Naive thymus-derived CD4-positive, alpha-beta T cell (primary cell): ENCODE measurements at regions not wholly inside any gene's neighbourhood (a gene's known extent, or its start where the extent isn't known, plus 50 kb on each side); places are given as distances from the start of the nearest gene placed in this dataset.
"Not testable (repeated sequence)": the region's sequence is repeated elsewhere in the genome, so short reads cannot be mapped to it uniquely, and the experiment has no call there.

ENCODE experiments used
- ATAC-seq: fragments of 150-1000 bp; cut with Tn5 transposase; 2 replicates; pipeline ENCODE4 v1.10.0; 2021; ENCODE audit warnings: mild to moderate bottlenecking, moderate library complexity
- CTCF ChIA-PET: fragments of 350-600 bp; sonication (Branson Sonifier 250); formaldehyde crosslinking; loops from one replicate; lab custom pipeline; 2021; ENCODE audit warnings: antibody characterized with exemption; lab: Charles Lee
- POLR2A ChIA-PET: fragments of 350-600 bp; sonication (Branson Sonifier 250); formaldehyde crosslinking; loops from one replicate; lab custom pipeline; 2021; ENCODE audit warnings: antibody characterized with exemption, inconsistent platforms; lab: Charles Lee
- DNase-seq, 9 donors: peaks; one replicate each; pipeline versions ENCODE4 v3.0.0 to v3.0.0-alpha.2; 2020 to 2022; ENCODE audit warnings: mixed read lengths in 1 of 9
- H3K27ac ChIP-seq: one replicate; pipeline ENCODE4 v1.7.0; 2013; ENCODE audit warnings: mild to moderate bottlenecking, low read depth, low read length, moderate library complexity
- H3K27me3 ChIP-seq, 2 donors: one replicate each; pipeline ENCODE4 v1.7.0; 2013; ENCODE audit warnings: low read length in 2 of 2, mild to moderate bottlenecking in 2 of 2, moderate library complexity in 2 of 2; ENCODE audit not compliant: control insufficient read depth in 2 of 2, insufficient read depth in 2 of 2
- H3K36me3 ChIP-seq, 3 experiments: 1 replicate in 2 of 3; 2 replicates in 1 of 3; pipeline ENCODE4 v1.7.0; 2013; ENCODE audit warnings: low read length in 3 of 3, mild to moderate bottlenecking in 3 of 3, moderate library complexity in 1 of 3; ENCODE audit not compliant: insufficient read depth in 3 of 3, control insufficient read depth in 2 of 3
- H3K4me1 ChIP-seq, 2 donors: one replicate each; pipeline ENCODE4 v1.7.0; 2013; ENCODE audit warnings: low read length in 2 of 2, mild to moderate bottlenecking in 2 of 2, moderate library complexity in 1 of 2; ENCODE audit not compliant: control insufficient read depth in 2 of 2, insufficient read depth in 2 of 2
- H3K4me3 ChIP-seq: 2 replicates; pipeline ENCODE4 v1.7.0; 2013; ENCODE audit warnings: mild to moderate bottlenecking, low read length
- H3K9me3 ChIP-seq, 3 experiments: 1 replicate in 2 of 3; 2 replicates in 1 of 3; pipeline ENCODE4 v1.7.0; 2013; ENCODE audit warnings: low read length in 3 of 3; ENCODE audit not compliant: control insufficient read depth in 2 of 3
- H3K27ac Mint-ChIP-seq, 9 donors: one replicate each; pipeline ENCODE4 v1.8.0; 2020 to 2022; ENCODE audit warnings: mixed read lengths in 9 of 9, mild to moderate bottlenecking in 8 of 9, moderate library complexity in 5 of 9, inconsistent platforms in 2 of 9
- H3K27me3 Mint-ChIP-seq, 5 donors: one replicate each; pipeline ENCODE4 v1.8.0; 2021 to 2022; ENCODE audit warnings: mixed read lengths in 5 of 5, mild to moderate bottlenecking in 1 of 5
- H3K36me3 Mint-ChIP-seq, 5 donors: one replicate each; pipeline ENCODE4 v1.8.0; 2020 to 2022; ENCODE audit warnings: mixed read lengths in 5 of 5, mild to moderate bottlenecking in 3 of 5, inconsistent platforms in 1 of 5
- H3K4me1 Mint-ChIP-seq, 7 donors: one replicate each; pipeline ENCODE4 v1.8.0; 2020 to 2022; ENCODE audit warnings: mixed read lengths in 7 of 7, mild to moderate bottlenecking in 3 of 7, inconsistent platforms in 1 of 7
- H3K4me3 Mint-ChIP-seq, 10 donors: one replicate each; pipeline ENCODE4 v1.8.0; 2020 to 2022; ENCODE audit warnings: mild to moderate bottlenecking in 10 of 10, mixed read lengths in 10 of 10, moderate library complexity in 6 of 10, inconsistent platforms in 2 of 10
- H3K9me3 Mint-ChIP-seq, 11 donors: one replicate each; pipeline ENCODE4 v1.8.0; 2020 to 2022; ENCODE audit warnings: mixed read lengths in 11 of 11, mild to moderate bottlenecking in 4 of 11, inconsistent platforms in 1 of 11, moderate library complexity in 1 of 11
- intact Hi-C, 2 donors: fragments of 100-400 bp; cut with micrococcal nuclease; formaldehyde crosslinking; loops; one replicate each; pipeline ENCODE4 v1.15.1; 2023

DNA sequence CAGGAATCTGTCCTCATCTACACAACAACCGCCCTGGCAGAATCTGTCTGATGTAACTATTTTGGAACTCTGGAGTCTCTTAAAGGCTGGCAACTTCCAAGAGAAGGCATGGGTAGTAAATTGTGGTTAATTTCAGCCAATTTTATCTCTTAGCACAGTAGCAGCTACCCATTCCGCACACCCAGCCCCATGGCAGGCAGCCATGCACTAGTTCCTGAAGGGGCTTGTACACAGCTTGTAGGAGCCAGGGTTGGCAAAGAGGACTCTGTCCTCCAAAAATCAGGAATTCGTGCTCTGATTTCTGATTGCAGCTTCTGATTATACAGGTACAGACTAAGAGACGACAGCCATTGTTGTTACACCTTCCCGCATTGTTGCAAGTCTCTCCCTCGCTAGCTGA is 155.9 kb downstream of the RNF144B start:
- Histone ChIP-seq H3K27me3 (no peaks in the 10 kb centered on the region), H3K27ac (no peak overlapping the region), H3K36me3 (no peaks in the 10 kb centered on the region), H3K9me3 (no peaks in the 10 kb centered on the region), H3K4me1 (no peaks in the 10 kb centered on the region), H3K4me3 (no peak overlapping the region)
- DNase-seq (no peak), ATAC-seq (no peak)
- peaks cover 11 to 40% (median 25%) of the 10 kb centered on the region in 11 donors for H3K9me3 Mint-ChIP-seq
- POLR2A ChIA-PET, result interaction anchor here (0.6 kb wide), 1 partner anchor 1475 kb away, joined by 3 read pairs; no protein-coding TSS in a partner anchor
- intact Hi-C loops, result no loop called here
- H3K36me3 Mint-ChIP-seq, result peaks cover 0 to 11% (median 0%) of the 10 kb centered on the region in 5 donors
- H3K27me3 Mint-ChIP-seq, result peaks cover 0 to 35% (median 31%) of the 10 kb centered on the region in 5 donors
- H3K4me1 Mint-ChIP-seq, result no peaks in the 10 kb centered on the region
- no peak overlapping the region for H3K27ac Mint-ChIP-seq
- no peak overlapping the region for H3K4me3 Mint-ChIP-seq
- CTCF ChIA-PET, result no interaction called here

- H3K4me1 Mint-ChIP-seq, H3K4me1 ChIP-seq, intact Hi-C loops, H3K27me3 ChIP-seq, DNase-seq, H3K27ac Mint-ChIP-seq, H3K36me3 ChIP-seq, H3K4me3 Mint-ChIP-seq, H3K9me3 ChIP-seq, H3K4me3 ChIP-seq, POLR2A ChIA-PET, ATAC-seq, CTCF ChIA-PET, H3K27ac ChIP-seq: not testable (repeated sequence)
- Mint-ChIP-seq H3K9me3 (peaks cover 8 to 40% (median 24%) of the 10 kb centered on the region in 11 donors), H3K36me3 (peaks cover 0 to 11% (median 0%) of the 10 kb centered on the region in 5 donors), H3K27me3 (peaks cover 0 to 23% (median 18%) of the 10 kb centered on the region in 5 donors)
Measured at GRCh38 chr6:18545142-18545541, 158.0 kb downstream of the RNF144B start.

DNA sequence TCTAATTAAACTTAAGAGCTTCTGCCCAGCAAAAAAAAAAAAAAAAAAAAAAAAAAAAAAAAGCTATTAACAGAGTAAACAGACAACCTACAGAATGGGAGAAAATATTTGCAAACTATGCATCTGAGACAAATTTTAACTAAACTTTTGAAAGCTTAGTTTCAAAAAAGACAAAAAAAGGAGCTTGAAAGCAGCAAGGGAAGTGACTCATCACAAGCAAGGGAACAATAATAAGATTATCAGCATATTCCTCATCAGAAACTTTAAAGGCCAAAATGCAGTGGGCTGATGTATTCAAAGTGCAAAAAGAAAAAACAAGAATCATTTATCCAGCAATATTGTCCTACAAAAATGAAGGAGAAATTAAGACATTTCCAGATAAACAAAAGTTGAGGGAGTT is 158.6 kb downstream of the RNF144B start:
- no peaks in the 10 kb centered on the region for H3K4me1 ChIP-seq
- no peak overlapping the region for H3K27ac ChIP-seq
- no peaks in the 10 kb centered on the region for H3K36me3 ChIP-seq
- no peak overlapping the region for H3K4me3 Mint-ChIP-seq
- no peak overlapping the region for H3K4me3 ChIP-seq
- intact Hi-C loops, result no loop called here
- H3K36me3 Mint-ChIP-seq, result peaks cover 0 to 11% (median 0%) of the 10 kb centered on the region in 5 donors
- no peak overlapping the region for H3K27ac Mint-ChIP-seq
- no peaks in the 10 kb centered on the region for H3K27me3 ChIP-seq
- no peak for DNase-seq
- H3K27me3 Mint-ChIP-seq, result peaks cover 0 to 24% (median 17%) of the 10 kb centered on the region in 5 donors
- peaks cover 8 to 40% (median 24%) of the 10 kb centered on the region in 11 donors for H3K9me3 Mint-ChIP-seq
- no peaks in the 10 kb centered on the region for H3K9me3 ChIP-seq
- ATAC-seq, result no peak
- POLR2A ChIA-PET, result no interaction called here
- CTCF ChIA-PET, result no interaction called here
- no peaks in the 10 kb centered on the region for H3K4me1 Mint-ChIP-seq

- peaks cover 0 to under 1% (median 0%) of the 10 kb centered on the region in 5 donors for H3K36me3 Mint-ChIP-seq
- H3K4me3 Mint-ChIP-seq, result no peak overlapping the region
- ChIA-PET CTCF (no interaction called here), POLR2A (no interaction called here)
- ATAC-seq (no peak), DNase-seq (no peak)
- no peak overlapping the region for H3K4me3 ChIP-seq
- peaks cover 0 to 28% (median 16%) of the 10 kb centered on the region in 5 donors for H3K27me3 Mint-ChIP-seq
- H3K36me3 ChIP-seq, result no peaks in the 10 kb centered on the region
- H3K27ac ChIP-seq, result no peak overlapping the region
- H3K27ac Mint-ChIP-seq, result no peak overlapping the region
- no peaks in the 10 kb centered on the region for H3K9me3 ChIP-seq
- peaks cover 0 to 19% (median 9%) of the 10 kb centered on the region in 11 donors for H3K9me3 Mint-ChIP-seq
- no peaks in the 10 kb centered on the region for H3K4me1 Mint-ChIP-seq
- no peaks in the 10 kb centered on the region for H3K4me1 ChIP-seq
- intact Hi-C loops, result no loop called here
- H3K27me3 ChIP-seq, result no peaks in the 10 kb centered on the region
Measured at GRCh38 chr6:18550119-18550518, 163.0 kb downstream of the RNF144B start.

DNA sequence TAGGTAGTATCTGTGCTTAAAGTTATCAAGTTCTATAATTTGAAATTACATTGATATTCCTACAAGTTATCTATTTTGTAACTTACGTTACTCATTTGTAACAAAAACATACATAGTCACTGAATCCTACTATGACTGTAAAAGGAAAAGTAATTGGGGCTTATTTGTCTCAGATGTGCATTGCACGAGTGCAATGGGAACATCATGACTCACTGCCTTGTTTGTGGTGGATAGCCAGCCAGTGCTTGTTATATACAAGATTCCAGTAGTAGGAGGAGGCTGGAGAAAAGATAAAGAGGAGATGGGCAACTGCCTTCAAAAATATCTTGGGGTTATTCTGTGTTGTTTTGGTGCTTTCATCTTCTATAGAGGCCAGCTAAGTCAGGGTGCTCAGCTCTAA is 164.1 kb downstream of the RNF144B start:
- H3K4me3 ChIP-seq, result no peak overlapping the region
- H3K4me3 Mint-ChIP-seq, result no peak overlapping the region
- intact Hi-C loops, result no loop called here
- no peaks in the 10 kb centered on the region for H3K27me3 ChIP-seq
- H3K4me1 Mint-ChIP-seq, result no peaks in the 10 kb centered on the region
- POLR2A ChIA-PET, result no interaction called here
- ATAC-seq (no peak), DNase-seq (no peak)
- no peaks in the 10 kb centered on the region for H3K9me3 ChIP-seq
- no peaks in the 10 kb centered on the region for H3K36me3 ChIP-seq
- peaks cover 0 to 24% (median 16%) of the 10 kb centered on the region in 5 donors for H3K27me3 Mint-ChIP-seq
- no peak overlapping the region for H3K27ac ChIP-seq
- no peaks in the 10 kb centered on the region for H3K36me3 Mint-ChIP-seq
- CTCF ChIA-PET, result no interaction called here
- H3K9me3 Mint-ChIP-seq, result peaks cover 0 to 9% (median 3%) of the 10 kb centered on the region in 11 donors
- no peak overlapping the region for H3K27ac Mint-ChIP-seq
- no peaks in the 10 kb centered on the region for H3K4me1 ChIP-seq

DNA sequence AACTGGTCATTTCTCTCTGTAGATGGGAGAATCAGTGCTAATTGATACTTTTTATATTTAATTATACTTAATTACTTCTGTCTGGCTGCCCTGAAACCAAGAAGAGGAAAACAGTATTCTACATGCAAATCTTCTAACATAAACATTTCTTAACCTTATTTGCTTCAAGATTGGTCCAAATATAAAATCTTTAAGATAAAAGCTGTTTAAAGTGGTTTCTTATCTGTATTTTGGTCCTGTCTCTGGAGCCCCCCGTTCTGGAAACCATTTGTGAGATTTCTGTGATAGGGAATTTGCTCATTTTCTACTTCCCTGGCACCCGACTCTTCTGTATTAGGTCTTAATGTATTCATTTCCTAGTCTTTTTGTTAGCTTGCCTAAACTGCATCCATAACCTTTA is 168.6 kb downstream of the RNF144B start:
- Mint-ChIP-seq H3K9me3 (no peaks in the 10 kb centered on the region), H3K4me3 (no peak overlapping the region), H3K27ac (no peak overlapping the region), H3K36me3 (no peaks in the 10 kb centered on the region), H3K4me1 (no peaks in the 10 kb centered on the region), H3K27me3 (peaks cover 5 to 45% (median 25%) of the 10 kb centered on the region in 5 donors)
- H3K36me3 ChIP-seq, result no peaks in the 10 kb centered on the region
- intact Hi-C loops, result no loop called here
- CTCF ChIA-PET, result no interaction called here
- POLR2A ChIA-PET, result no interaction called here
- no peak for ATAC-seq
- DNase-seq, result no peak
- H3K27ac ChIP-seq, result no peak overlapping the region
- H3K9me3 ChIP-seq, result no peaks in the 10 kb centered on the region
- no peaks in the 10 kb centered on the region for H3K27me3 ChIP-seq
- no peaks in the 10 kb centered on the region for H3K4me1 ChIP-seq
- H3K4me3 ChIP-seq, result no peak overlapping the region

GRCh38 chr6:18561037-18561750 is 174.0 kb downstream of the RNF144B start:
- Mint-ChIP-seq H3K27me3 (peaks cover 9 to 38% (median 28%) of the 10 kb centered on the region in 5 donors), H3K9me3 (no peaks in the 10 kb centered on the region), H3K4me3 (no peak overlapping the region), H3K27ac (no peak overlapping the region), H3K4me1 (no peaks in the 10 kb centered on the region), H3K36me3 (no peaks in the 10 kb centered on the region)
- intact Hi-C loops, result no loop called here
- no peaks in the 10 kb centered on the region for H3K36me3 ChIP-seq
- no peaks in the 10 kb centered on the region for H3K9me3 ChIP-seq
- no peaks in the 10 kb centered on the region for H3K27me3 ChIP-seq
- ChIA-PET POLR2A (no interaction called here), CTCF (interaction anchor here (1.0 kb wide), 1 partner anchor 31 kb away, joined by 3 read pairs; no protein-coding TSS in a partner anchor)
- no peak overlapping the region for H3K27ac ChIP-seq
- DNase-seq (no peak), ATAC-seq (no peak)
- no peaks in the 10 kb centered on the region for H3K4me1 ChIP-seq
- H3K4me3 ChIP-seq, result no peak overlapping the region
